IPS DF 4.7 (cell line): ENCODE measurements at regions not wholly inside any gene's neighbourhood (a gene's known extent, or its start where the extent isn't known, plus 50 kb on each side); places are given as distances from the start of the nearest gene placed in this dataset.

Experiments
- DNase-seq: peaks from one replicate; pipeline ENCODE4 v3.0.0-alpha.2; 2013; ENCODE audit warnings: low spot score; ENCODE audit errors: extremely low read depth

- no peak for DNase-seq
Observed at GRCh38 chr2:67856866-67857265, 205.9 kb downstream of the C1D start.

GRCh38 chr2:67857836-67858235, 205.0 kb downstream of the C1D start:
- no peak for DNase-seq

GRCh38 chr2:67858886-67859285, 203.9 kb downstream of the C1D start:
- DNase-seq = no peak

- DNase-seq = no peak
Observed at GRCh38 chr2:67865917-67866316, 196.9 kb downstream of the C1D start.

GRCh38 chr2:67867735-67868134, 195.1 kb downstream of the C1D start:
- no peak for DNase-seq

GRCh38 chr2:67871686-67872412, 191.0 kb downstream of the C1D start:
- no peak for DNase-seq

- no peak for DNase-seq
Observed at GRCh38 chr2:67872481-67872880, 190.3 kb downstream of the C1D start.

- no peak for DNase-seq
Observed at GRCh38 chr2:67873916-67874315, 188.9 kb downstream of the C1D start.

- no peak for DNase-seq
Observed at GRCh38 chr2:67876176-67876575, 186.6 kb downstream of the C1D start.

GRCh38 chr2:67877301-67877700, 185.5 kb downstream of the C1D start:
- no peak for DNase-seq

GRCh38 chr2:67878743-67879142, 184.1 kb downstream of the C1D start:
- no peak for DNase-seq

- DNase-seq = no peak
Observed at GRCh38 chr2:67879586-67880290, 183.1 kb downstream of the C1D start.

GRCh38 chr2:67880291-67880761, 182.5 kb downstream of the C1D start:
- no peak for DNase-seq

- no peak for DNase-seq
Observed at GRCh38 chr2:67881816-67882215, 181.0 kb downstream of the C1D start.

- no peak for DNase-seq
Observed at GRCh38 chr2:67883316-67884087, 179.3 kb downstream of the C1D start.

GRCh38 chr2:67888351-67889005, 174.3 kb downstream of the C1D start:
- DNase-seq = no peak

GRCh38 chr2:67889056-67889455, 173.7 kb downstream of the C1D start:
- DNase-seq = no peak

GRCh38 chr2:67891642-67892041, 171.2 kb downstream of the C1D start:
- no peak for DNase-seq

- DNase-seq = no peak
Observed at GRCh38 chr2:67892339-67892846, 170.4 kb downstream of the C1D start.

GRCh38 chr2:67895227-67895941, 167.4 kb downstream of the C1D start:
- DNase-seq = no peak

GRCh38 chr2:67896076-67896475, 166.7 kb downstream of the C1D start:
- DNase-seq = no peak
